ENCODE measurements at regions not wholly inside any gene's neighbourhood (a gene's known extent, or its start where the extent isn't known, plus 50 kb on each side); places are given as distances from the start of the nearest gene placed in this dataset.

DNA sequence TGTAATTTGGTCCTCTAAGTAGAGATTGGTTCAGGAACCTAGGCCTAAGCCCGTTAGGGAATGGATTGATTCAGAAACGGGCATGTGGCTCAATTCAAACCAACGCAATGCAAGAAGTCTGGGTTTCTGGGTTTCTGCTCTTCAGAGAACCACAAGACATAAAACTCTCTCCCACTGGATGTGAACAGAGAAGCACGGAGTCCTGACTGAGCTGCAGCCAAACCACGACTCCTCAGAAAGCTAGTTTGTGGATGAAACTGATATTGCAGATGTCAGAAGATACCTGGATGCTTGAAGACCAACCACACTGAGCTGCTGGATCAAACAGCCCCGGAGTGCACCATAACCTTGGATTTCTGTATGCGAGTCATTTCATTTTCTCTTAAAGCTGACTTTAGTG, 50.0 kb downstream of the SOD2 start:
- Histone ChIP-seq H3K4me1 (replicated peaks in 1 of 2; ENCODE audit: control insufficient read depth in 2 of 2, insufficient read depth in 2 of 2, low read length in 2 of 2) (no peaks in the 10 kb centered on the region), H3K9ac (ENCODE audit: insufficient read depth in 1 of 2, low read depth in 2 of 2, low read length in 2 of 2) (no peak overlapping the region), H3K27ac (ENCODE audit: extremely low read depth, low read depth, low read length) (no peak overlapping the region), H3K79me2 (ENCODE audit: control insufficient read depth, insufficient read depth, low read length) (no peaks in the 10 kb centered on the region), H4K20me1 (replicated peaks; ENCODE audit: control insufficient read depth, insufficient read depth, low read length) (no peaks in the 10 kb centered on the region), H3K27me3 (ENCODE audit: control insufficient read depth in 2 of 2, insufficient read depth in 2 of 2, low read length in 2 of 2) (no peaks in the 10 kb centered on the region; a peak in 1 of 5 replicates), H3K4me2 (ENCODE audit: insufficient read depth, low read length) (no peak overlapping the region), H2AFZ (ENCODE audit: low read depth, low read length) (no peak overlapping the region), H3K9me1 (ENCODE audit: control insufficient read depth, insufficient read depth, low read length) (no peaks in the 10 kb centered on the region), H3K36me3 (ENCODE audit: control insufficient read depth, insufficient read depth, low read length) (no peaks in the 10 kb centered on the region), H3K9me3 (replicated peaks; ENCODE audit: control insufficient read depth, insufficient read depth, low read depth, low read length) (no peaks in the 10 kb centered on the region), H3K4me3 (no peak overlapping the region)
- ATAC-seq (no peak), DNase-seq (ENCODE audit: extremely low read depth in 1 of 4, low spot score in 3 of 4) (no peak), FAIRE-seq (no peak)
- ChIA-PET POLR2A (interaction anchor here (0.7 kb wide), 1 partner anchor 9 kb away, joined by 3 read pairs; no protein-coding TSS in a partner anchor), CTCF (ENCODE audit: low intra/inter-chr PET ratio) (no interaction called here)
- WGBS (ENCODE audit: insufficient coverage, low coverage, missing lambda C conversion rate) = 8% methylated on average over 7 of the region's 7 CpGs
- intact Hi-C loops (cut with micrococcal nuclease) = no loop called here
- BruUV-seq (replicated peaks) = no TSS peak
- TF ChIP-seq, protein P1, sequence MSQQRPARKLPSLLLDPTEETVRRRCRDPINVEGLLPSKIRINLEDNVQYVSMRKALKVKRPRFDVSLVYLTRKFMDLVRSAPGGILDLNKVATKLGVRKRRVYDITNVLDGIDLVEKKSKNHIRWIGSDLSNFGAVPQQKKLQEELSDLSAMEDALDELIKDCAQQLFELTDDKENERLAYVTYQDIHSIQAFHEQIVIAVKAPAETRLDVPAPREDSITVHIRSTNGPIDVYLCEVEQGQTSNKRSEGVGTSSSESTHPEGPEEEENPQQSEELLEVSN (IDR thresholded peaks at IDR 0.05; ENCODE audit: borderline replicate concordance in 1 of 2, extremely low read depth in 1 of 2, insufficient read depth in 1 of 2, insufficient read length in 1 of 2, low read depth in 1 of 2, low read length in 1 of 2, poor library complexity in 1 of 2, severe bottlenecking in 1 of 2) = no peak
- in situ Hi-C loops (cut with MboI) = no loop called here

DNA sequence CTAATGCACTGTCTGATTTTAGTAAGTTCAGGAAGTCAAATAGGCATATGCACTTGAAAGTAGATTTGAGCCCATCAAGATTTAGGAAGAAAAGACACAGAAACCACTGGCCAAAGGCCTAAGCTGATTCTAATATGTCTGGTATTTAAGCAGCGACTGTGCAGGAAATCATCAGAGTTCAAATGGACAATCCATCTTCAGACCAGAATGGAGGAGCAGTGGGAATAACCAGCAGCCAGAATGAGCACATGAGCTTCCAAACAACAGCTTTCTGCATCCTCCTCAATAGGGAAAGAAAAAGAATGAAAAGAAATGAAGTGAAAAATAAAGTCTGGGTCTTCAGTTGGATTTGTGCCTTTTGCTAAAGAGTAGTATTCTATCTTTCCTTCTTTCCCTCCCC, 50.6 kb downstream of the SOD2 start:
- H3K4me2 ChIP-seq (ENCODE audit: insufficient read depth, low read length) = no peak overlapping the region
- intact Hi-C loops (cut with micrococcal nuclease) = no loop called here
- H3K4me1 ChIP-seq (replicated peaks in 1 of 2; ENCODE audit: control insufficient read depth in 2 of 2, insufficient read depth in 2 of 2, low read length in 2 of 2) = no peaks in the 10 kb centered on the region
- no peaks in the 10 kb centered on the region for H3K9me1 ChIP-seq (ENCODE audit: control insufficient read depth, insufficient read depth, low read length)
- ATAC-seq (no peak), DNase-seq (ENCODE audit: extremely low read depth in 1 of 4, low spot score in 3 of 4) (no peak), FAIRE-seq (no peak)
- H3K27me3 ChIP-seq (ENCODE audit: control insufficient read depth in 2 of 2, insufficient read depth in 2 of 2, low read length in 2 of 2) = no peaks in the 10 kb centered on the region; a peak in 1 of 5 replicates
- H3K36me3 ChIP-seq (ENCODE audit: control insufficient read depth, insufficient read depth, low read length) = no peaks in the 10 kb centered on the region
- POLR2A ChIA-PET = interaction anchor here (0.7 kb wide), 1 partner anchor 9 kb away, joined by 3 read pairs; no protein-coding TSS in a partner anchor
- in situ Hi-C loops (cut with MboI) = no loop called here
- 3% methylated on average over 1 of the region's 1 CpG for WGBS (ENCODE audit: insufficient coverage, low coverage, missing lambda C conversion rate)
- H4K20me1 ChIP-seq (replicated peaks; ENCODE audit: control insufficient read depth, insufficient read depth, low read length) = no peaks in the 10 kb centered on the region
- H3K27ac ChIP-seq (ENCODE audit: extremely low read depth, low read depth, low read length) = no peak overlapping the region
- H3K9me3 ChIP-seq (replicated peaks; ENCODE audit: control insufficient read depth, insufficient read depth, low read depth, low read length) = no peaks in the 10 kb centered on the region
- H3K9ac ChIP-seq (ENCODE audit: insufficient read depth in 1 of 2, low read depth in 2 of 2, low read length in 2 of 2) = no peak overlapping the region
- H3K4me3 ChIP-seq = no peak overlapping the region
- H2AFZ ChIP-seq (ENCODE audit: low read depth, low read length) = no peak overlapping the region
- H3K79me2 ChIP-seq (ENCODE audit: control insufficient read depth, insufficient read depth, low read length) = no peaks in the 10 kb centered on the region
- CTCF ChIA-PET (ENCODE audit: low intra/inter-chr PET ratio) = no interaction called here
- BruUV-seq (replicated peaks) = no TSS peak
- TF ChIP-seq POLR3G (IDR thresholded peaks at IDR 0.05; ENCODE audit: extremely low read depth, insufficient read length, insufficient replicate concordance) (no peak), ZNF696 (CRISPR knock-in tag; conservative IDR thresholded peaks at IDR 0.05) (no peak), FOXJ2 (tag; IDR thresholded peaks at IDR 0.05) (no peak), KLF6 (CRISPR knock-in tag; IDR thresholded peaks at IDR 0.05; ENCODE audit: borderline replicate concordance) (no peak), RBBP5 (IDR thresholded peaks at IDR 0.05; ENCODE audit: borderline replicate concordance, insufficient read depth, low read length, poor library complexity, severe bottlenecking) (no peak), CHD4 (IDR thresholded peaks at IDR 0.05; ENCODE audit: insufficient read depth, insufficient replicate concordance, low read depth, low read length, poor library complexity, severe bottlenecking) (no peak), ZNF699 (CRISPR knock-in tag; IDR thresholded peaks at IDR 0.05; ENCODE audit: insufficient replicate concordance) (no peak)
- TF ChIP-seq, protein P2, sequence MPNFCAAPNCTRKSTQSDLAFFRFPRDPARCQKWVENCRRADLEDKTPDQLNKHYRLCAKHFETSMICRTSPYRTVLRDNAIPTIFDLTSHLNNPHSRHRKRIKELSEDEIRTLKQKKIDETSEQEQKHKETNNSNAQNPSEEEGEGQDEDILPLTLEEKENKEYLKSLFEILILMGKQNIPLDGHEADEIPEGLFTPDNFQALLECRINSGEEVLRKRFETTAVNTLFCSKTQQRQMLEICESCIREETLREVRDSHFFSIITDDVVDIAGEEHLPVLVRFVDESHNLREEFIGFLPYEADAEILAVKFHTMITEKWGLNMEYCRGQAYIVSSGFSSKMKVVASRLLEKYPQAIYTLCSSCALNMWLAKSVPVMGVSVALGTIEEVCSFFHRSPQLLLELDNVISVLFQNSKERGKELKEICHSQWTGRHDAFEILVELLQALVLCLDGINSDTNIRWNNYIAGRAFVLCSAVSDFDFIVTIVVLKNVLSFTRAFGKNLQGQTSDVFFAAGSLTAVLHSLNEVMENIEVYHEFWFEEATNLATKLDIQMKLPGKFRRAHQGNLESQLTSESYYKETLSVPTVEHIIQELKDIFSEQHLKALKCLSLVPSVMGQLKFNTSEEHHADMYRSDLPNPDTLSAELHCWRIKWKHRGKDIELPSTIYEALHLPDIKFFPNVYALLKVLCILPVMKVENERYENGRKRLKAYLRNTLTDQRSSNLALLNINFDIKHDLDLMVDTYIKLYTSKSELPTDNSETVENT (CRISPR knock-in tag; IDR thresholded peaks at IDR 0.05) = no peak

All from K562 (cell line).